Suprapubic skin (tissue), 4 donors: ENCODE measurements at regions not wholly inside any gene's neighbourhood (a gene's known extent, or its start where the extent isn't known, plus 50 kb on each side); places are given as distances from the start of the nearest gene placed in this dataset.

Source experiments
- DNase-seq, 2 donors: peaks; one replicate each; pipeline ENCODE4 v3.0.0-alpha.2; 2019; ENCODE audit warnings: low spot score in 2 of 2
- H3K27ac ChIP-seq: fragments of 200-600 bp; sonication (generic); one replicate; pipeline ENCODE4 v1.5.1; 2019
- H3K27me3 ChIP-seq: fragments of 200-600 bp; sonication (generic); one replicate; pipeline ENCODE4 v1.5.1; 2019
- H3K36me3 ChIP-seq: fragments of 200-600 bp; sonication (generic); one replicate; pipeline ENCODE4 v1.5.1; 2019
- H3K4me1 ChIP-seq: fragments of 200-600 bp; sonication (generic); one replicate; pipeline ENCODE4 v1.5.1; 2019
- H3K4me3 ChIP-seq: fragments of 200-600 bp; sonication (generic); one replicate; pipeline ENCODE4 v1.5.1; 2019; ENCODE audit warnings: mild to moderate bottlenecking
- H3K9me3 ChIP-seq: fragments of 200-600 bp; sonication (generic); one replicate; pipeline ENCODE4 v1.5.1; 2019
- CTCF ChIP-seq, 2 donors: fragments of 200-600 bp in 1 of 2; fragments of 450-650 bp in 1 of 2; sonication (generic) in 1 of 2; IDR thresholded peaks; one replicate each; pipeline ENCODE4 v1.5.1; 2016 to 2019; ENCODE audit warnings: antibody characterized with exemption in 2 of 2, mild to moderate bottlenecking in 1 of 2, moderate library complexity in 1 of 2
- EP300 ChIP-seq: sonication (generic); formaldehyde crosslinking; IDR thresholded peaks from one replicate; pipeline ENCODE4 v1.6.1; 2017; ENCODE audit warnings: antibody characterized with exemption
- POLR2A ChIP-seq, 2 donors: fragments of 450-650 bp; IDR thresholded peaks; one replicate each; pipeline ENCODE4 v1.6.1; 2017; ENCODE audit warnings: antibody characterized with exemption in 2 of 2, mild to moderate bottlenecking in 2 of 2, moderate library complexity in 2 of 2
- POLR2AphosphoS5 ChIP-seq, 3 donors: sonication (generic); formaldehyde crosslinking; IDR thresholded peaks; one replicate each; pipeline ENCODE4 v1.6.1; 2017; ENCODE audit warnings: antibody characterized with exemption in 3 of 3
- WGBS: methylation state at CpG from one replicate; pipeline ENCODE4 v1.1.5; 2018; 5-methylcytosine and 5-hydroxymethylcytosine counted together

DNA sequence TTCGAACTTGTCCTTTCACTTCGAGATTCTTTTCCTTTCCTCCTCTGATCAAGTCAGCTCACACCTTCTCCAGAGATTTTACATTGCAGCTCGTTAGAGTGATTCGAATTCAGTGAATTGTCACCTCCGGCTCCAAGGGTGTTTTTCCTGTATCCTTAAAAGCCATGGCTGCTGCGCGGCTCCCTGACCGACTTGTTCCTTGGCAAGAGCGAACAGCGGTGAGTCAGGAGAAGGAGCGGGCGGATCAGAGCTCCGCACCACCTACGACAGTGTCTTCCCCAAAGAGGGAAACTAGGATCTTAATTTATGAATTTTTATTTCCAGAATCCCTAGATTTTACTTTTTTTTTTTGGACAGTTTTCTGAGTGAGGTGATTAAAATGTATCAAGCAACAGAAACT is 204.4 kb upstream of the ADGRL2 start:
- H3K4me1 ChIP-seq, result no peaks in the 10 kb centered on the region
- 96% methylated on average over 14 of the region's 14 CpGs for WGBS

GRCh38 chr1:81594206-81594605 is 206.5 kb upstream of the ADGRL2 start:
- H3K36me3 ChIP-seq, result no peaks in the 10 kb centered on the region
- no peak for DNase-seq
- H3K27ac ChIP-seq, result no peak overlapping the region
- H3K9me3 ChIP-seq, result no peaks in the 10 kb centered on the region
- no peak overlapping the region for H3K4me3 ChIP-seq
- H3K27me3 ChIP-seq, result no peaks in the 10 kb centered on the region
- H3K4me1 ChIP-seq, result no peaks in the 10 kb centered on the region
- 33% methylated on average over 1 of the region's 1 CpG for WGBS
- TF ChIP-seq EP300, result no peak
- TF ChIP-seq POLR2A (IDR thresholded peaks at IDR 0.05), result no peak
- TF ChIP-seq CTCF (IDR thresholded peaks at IDR 0.05), result no peak
- TF ChIP-seq POLR2AphosphoS5 (IDR thresholded peaks at IDR 0.05), result no peak

More for the DNA sequence above, 204.4 kb upstream of the ADGRL2 start:
- Histone ChIP-seq H3K9me3 (no peaks in the 10 kb centered on the region), H3K36me3 (no peaks in the 10 kb centered on the region), H3K27me3 (no peaks in the 10 kb centered on the region), H3K27ac (no peak overlapping the region), H3K4me3 (no peak overlapping the region)
- no peak for DNase-seq
- TF ChIP-seq POLR2A (IDR thresholded peaks at IDR 0.05) (no peak), POLR2AphosphoS5 (IDR thresholded peaks at IDR 0.05) (no peak), CTCF (IDR thresholded peaks at IDR 0.05) (no peak), EP300 (no peak)

DNA sequence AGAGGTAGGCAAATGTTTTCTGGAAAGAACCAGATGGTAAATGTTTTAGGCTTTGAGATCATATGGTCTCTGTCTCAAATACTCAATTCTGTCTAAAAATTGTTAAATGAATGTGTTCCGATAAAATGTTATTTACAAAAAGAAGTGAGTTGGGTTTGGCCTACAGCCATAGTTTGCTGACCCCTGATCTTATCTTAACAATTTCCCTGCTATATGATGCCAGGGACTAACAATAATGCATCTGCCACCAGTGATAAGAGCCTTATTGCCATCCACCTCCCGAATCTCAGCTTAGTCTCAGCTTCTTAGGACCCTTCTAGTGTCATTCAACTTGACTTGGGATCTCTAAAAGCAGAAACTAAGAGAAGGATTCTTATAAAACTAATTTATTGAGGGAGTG is 208.5 kb upstream of the ADGRL2 start:
- no peak overlapping the region for H3K4me3 ChIP-seq
- 88% methylated on average over 2 of the region's 2 CpGs for WGBS
- DNase-seq, result no peak
- no peaks in the 10 kb centered on the region for H3K9me3 ChIP-seq
- H3K4me1 ChIP-seq, result no peaks in the 10 kb centered on the region
- no peak for TF ChIP-seq CTCF (IDR thresholded peaks at IDR 0.05)
- no peak for TF ChIP-seq POLR2AphosphoS5 (IDR thresholded peaks at IDR 0.05)
- TF ChIP-seq POLR2A (IDR thresholded peaks at IDR 0.05), result no peak
- no peak for TF ChIP-seq EP300
- H3K36me3 ChIP-seq, result no peaks in the 10 kb centered on the region
- H3K27ac ChIP-seq, result no peak overlapping the region
- no peaks in the 10 kb centered on the region for H3K27me3 ChIP-seq

- no peaks in the 10 kb centered on the region for H3K4me1 ChIP-seq
- H3K36me3 ChIP-seq, result no peaks in the 10 kb centered on the region
- H3K9me3 ChIP-seq, result no peaks in the 10 kb centered on the region
- TF ChIP-seq EP300 (no peak), POLR2A (IDR thresholded peaks at IDR 0.05) (no peak), POLR2AphosphoS5 (IDR thresholded peaks at IDR 0.05) (no peak), CTCF (IDR thresholded peaks at IDR 0.05) (no peak)
- 81% methylated on average over 5 of the region's 5 CpGs for WGBS
- H3K27ac ChIP-seq, result no peak overlapping the region
- H3K4me3 ChIP-seq, result no peak overlapping the region
- no peaks in the 10 kb centered on the region for H3K27me3 ChIP-seq
- no peak for DNase-seq
Observed at GRCh38 chr1:81590171-81590570, 210.6 kb upstream of the ADGRL2 start.

GRCh38 chr1:81588149-81588548 is 212.6 kb upstream of the ADGRL2 start:
- Histone ChIP-seq H3K36me3 (no peaks in the 10 kb centered on the region), H3K4me1 (no peaks in the 10 kb centered on the region), H3K27ac (no peak overlapping the region), H3K27me3 (no peaks in the 10 kb centered on the region), H3K4me3 (no peak overlapping the region), H3K9me3 (no peaks in the 10 kb centered on the region)
- TF ChIP-seq POLR2A (IDR thresholded peaks at IDR 0.05), result no peak
- no peak for TF ChIP-seq EP300
- 93% methylated on average over 3 of the region's 3 CpGs for WGBS
- DNase-seq, result no peak

DNA sequence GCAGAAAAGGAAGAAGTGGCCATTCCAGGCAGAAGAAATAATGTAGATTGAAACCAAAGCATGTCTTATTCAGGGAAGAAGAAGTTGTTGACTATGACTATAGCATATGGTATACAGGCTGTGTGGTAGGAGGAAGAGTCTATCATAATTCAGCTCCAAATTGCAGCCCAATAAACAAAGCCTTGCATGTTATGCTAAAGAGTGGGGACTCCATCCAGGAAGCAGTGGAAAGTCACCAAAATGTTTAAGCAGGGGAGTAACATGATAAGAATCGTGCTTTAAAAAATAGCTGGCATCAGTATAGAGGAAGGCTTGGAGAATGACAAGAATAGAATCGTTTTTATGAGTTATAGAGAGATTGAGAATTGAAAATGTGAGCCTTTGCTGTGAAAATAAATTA is 213.3 kb upstream of the ADGRL2 start:
- H3K4me3 ChIP-seq, result no peak overlapping the region
- WGBS, result 43% methylated on average over 2 of the region's 2 CpGs
- no peaks in the 10 kb centered on the region for H3K9me3 ChIP-seq
- no peaks in the 10 kb centered on the region for H3K36me3 ChIP-seq
- H3K4me1 ChIP-seq, result no peaks in the 10 kb centered on the region
- H3K27me3 ChIP-seq, result no peaks in the 10 kb centered on the region
- H3K27ac ChIP-seq, result no peak overlapping the region
- no peak for DNase-seq
- TF ChIP-seq POLR2A (IDR thresholded peaks at IDR 0.05), result no peak
- no peak for TF ChIP-seq POLR2AphosphoS5 (IDR thresholded peaks at IDR 0.05)
- TF ChIP-seq EP300, result no peak
- no peak for TF ChIP-seq CTCF (IDR thresholded peaks at IDR 0.05)
